Cardiac muscle cell (in vitro differentiated cells and primary cell): ENCODE measurements at regions not wholly inside any gene's neighbourhood (a gene's known extent, or its start where the extent isn't known, plus 50 kb on each side); places are given as distances from the start of the nearest gene placed in this dataset.

Experiments used
- DNase-seq, 2 donors: peaks; one replicate each; pipeline versions ENCODE4 v3.0.0 to v3.0.0-alpha.2; 2010 to 2017; ENCODE audit warnings: low read depth in 1 of 2, low spot score in 1 of 2
- H3K27ac ChIP-seq: fragments of 200-600 bp; sonication (generic); 2 replicates; pipeline ENCODE4 v1.5.1; 2016
- H3K27me3 ChIP-seq: fragments of 200-600 bp; sonication (generic); 2 replicates; pipeline ENCODE4 v1.6.0; 2016; ENCODE audit warnings: control low read depth
- H3K36me3 ChIP-seq: fragments of 200-600 bp; sonication (generic); 2 replicates; pipeline ENCODE4 v1.5.1; 2016; ENCODE audit warnings: control low read depth
- H3K4me1 ChIP-seq: fragments of 200-600 bp; sonication (generic); 2 replicates; pipeline ENCODE4 v1.8.1; 2017; ENCODE audit warnings: low read depth, mild to moderate bottlenecking, mixed run types
- H3K4me3 ChIP-seq: fragments of 200-600 bp; sonication (generic); 2 replicates; pipeline ENCODE4 v1.5.1; 2016; ENCODE audit warnings: mild to moderate bottlenecking
- H3K9me3 ChIP-seq: fragments of 200-600 bp; sonication (generic); 2 replicates; pipeline ENCODE4 v1.5.1; 2017; ENCODE audit warnings: low read depth, mild to moderate bottlenecking, control low read depth
- TF ChIP-seq, protein P1 (sequence below): IDR thresholded peaks from 2 replicates; pipeline ENCODE4 v1.5.1; 2012; ENCODE audit warnings: low read depth, mild to moderate bottlenecking, low read length

DNA sequence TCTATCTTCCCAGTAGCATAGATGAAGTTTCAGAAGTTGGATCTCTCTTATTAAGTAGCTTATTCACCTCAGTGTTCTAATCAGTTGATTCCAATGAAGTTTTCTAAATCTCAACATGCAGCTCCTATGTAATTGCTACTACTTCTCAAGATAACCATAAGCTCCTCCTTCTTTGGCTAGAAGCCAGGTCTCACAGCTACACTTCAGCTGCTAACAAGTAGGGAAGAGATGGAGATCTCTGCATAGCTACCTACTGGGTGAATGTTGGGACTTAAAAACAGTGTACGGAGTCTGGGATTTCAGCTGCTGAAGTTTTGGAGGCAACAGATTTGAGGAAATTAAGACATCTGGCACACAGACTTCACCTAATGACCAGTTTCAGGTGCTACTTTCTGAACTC, 661.0 kb downstream of the SLITRK1 start:
- no peaks in the 10 kb centered on the region for H3K36me3 ChIP-seq
- TF ChIP-seq, protein P1, sequence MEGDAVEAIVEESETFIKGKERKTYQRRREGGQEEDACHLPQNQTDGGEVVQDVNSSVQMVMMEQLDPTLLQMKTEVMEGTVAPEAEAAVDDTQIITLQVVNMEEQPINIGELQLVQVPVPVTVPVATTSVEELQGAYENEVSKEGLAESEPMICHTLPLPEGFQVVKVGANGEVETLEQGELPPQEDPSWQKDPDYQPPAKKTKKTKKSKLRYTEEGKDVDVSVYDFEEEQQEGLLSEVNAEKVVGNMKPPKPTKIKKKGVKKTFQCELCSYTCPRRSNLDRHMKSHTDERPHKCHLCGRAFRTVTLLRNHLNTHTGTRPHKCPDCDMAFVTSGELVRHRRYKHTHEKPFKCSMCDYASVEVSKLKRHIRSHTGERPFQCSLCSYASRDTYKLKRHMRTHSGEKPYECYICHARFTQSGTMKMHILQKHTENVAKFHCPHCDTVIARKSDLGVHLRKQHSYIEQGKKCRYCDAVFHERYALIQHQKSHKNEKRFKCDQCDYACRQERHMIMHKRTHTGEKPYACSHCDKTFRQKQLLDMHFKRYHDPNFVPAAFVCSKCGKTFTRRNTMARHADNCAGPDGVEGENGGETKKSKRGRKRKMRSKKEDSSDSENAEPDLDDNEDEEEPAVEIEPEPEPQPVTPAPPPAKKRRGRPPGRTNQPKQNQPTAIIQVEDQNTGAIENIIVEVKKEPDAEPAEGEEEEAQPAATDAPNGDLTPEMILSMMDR: no peak
- H3K27ac ChIP-seq: no peak overlapping the region
- no peaks in the 10 kb centered on the region for H3K9me3 ChIP-seq
- H3K4me1 ChIP-seq: no peaks in the 10 kb centered on the region
- no peaks in the 10 kb centered on the region for H3K27me3 ChIP-seq
- H3K4me3 ChIP-seq: no peak overlapping the region
- peak; percentile 32 to 60 for DNase-seq

DNA sequence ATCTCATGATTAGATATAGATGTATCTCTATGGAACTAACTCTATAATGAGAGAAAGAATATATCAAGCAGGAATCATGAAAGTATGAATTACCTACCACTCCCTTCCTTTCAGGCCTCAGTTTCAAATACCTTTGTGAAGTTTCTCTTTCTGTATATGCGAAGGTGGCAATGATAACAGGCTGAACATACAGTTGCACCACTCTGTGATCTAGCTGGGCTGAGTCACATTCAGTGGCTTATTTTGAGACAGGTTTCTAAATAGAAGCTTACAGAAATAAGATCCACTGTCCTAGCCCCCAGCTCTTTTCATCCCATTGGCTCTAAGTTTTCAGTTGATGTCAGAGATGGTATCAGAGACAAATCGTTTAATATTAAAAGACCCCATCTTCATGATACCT, 662.0 kb downstream of the SLITRK1 start:
- no peaks in the 10 kb centered on the region for H3K4me1 ChIP-seq
- no peak for DNase-seq
- no peaks in the 10 kb centered on the region for H3K9me3 ChIP-seq
- H3K27ac ChIP-seq: no peak overlapping the region
- TF ChIP-seq, protein P1: no peak
- no peak overlapping the region for H3K4me3 ChIP-seq
- no peaks in the 10 kb centered on the region for H3K27me3 ChIP-seq
- no peaks in the 10 kb centered on the region for H3K36me3 ChIP-seq

DNA sequence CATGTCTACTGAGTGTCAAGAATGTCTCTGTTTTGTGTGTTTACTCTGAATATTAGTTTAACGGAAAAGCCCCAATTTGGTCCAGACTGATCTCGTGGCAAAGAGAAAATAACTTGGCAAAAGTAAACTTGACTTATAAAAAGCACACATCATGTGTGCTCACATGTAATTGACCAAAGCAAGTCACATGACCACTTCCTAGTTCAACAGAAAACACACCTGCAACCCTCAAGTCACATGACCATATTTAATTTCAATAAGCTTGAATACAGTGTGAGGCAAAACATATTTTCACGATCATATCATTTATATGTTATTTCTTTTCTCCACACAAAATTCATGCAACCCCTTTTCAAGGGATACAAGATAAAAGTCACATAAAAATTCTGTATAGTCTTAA, 662.4 kb downstream of the SLITRK1 start:
- TF ChIP-seq, protein P1: no peak
- no peak for DNase-seq
- Histone ChIP-seq H3K27ac (no peak overlapping the region), H3K27me3 (no peaks in the 10 kb centered on the region), H3K36me3 (no peaks in the 10 kb centered on the region), H3K4me1 (no peaks in the 10 kb centered on the region), H3K4me3 (no peak overlapping the region), H3K9me3 (no peaks in the 10 kb centered on the region)

DNA sequence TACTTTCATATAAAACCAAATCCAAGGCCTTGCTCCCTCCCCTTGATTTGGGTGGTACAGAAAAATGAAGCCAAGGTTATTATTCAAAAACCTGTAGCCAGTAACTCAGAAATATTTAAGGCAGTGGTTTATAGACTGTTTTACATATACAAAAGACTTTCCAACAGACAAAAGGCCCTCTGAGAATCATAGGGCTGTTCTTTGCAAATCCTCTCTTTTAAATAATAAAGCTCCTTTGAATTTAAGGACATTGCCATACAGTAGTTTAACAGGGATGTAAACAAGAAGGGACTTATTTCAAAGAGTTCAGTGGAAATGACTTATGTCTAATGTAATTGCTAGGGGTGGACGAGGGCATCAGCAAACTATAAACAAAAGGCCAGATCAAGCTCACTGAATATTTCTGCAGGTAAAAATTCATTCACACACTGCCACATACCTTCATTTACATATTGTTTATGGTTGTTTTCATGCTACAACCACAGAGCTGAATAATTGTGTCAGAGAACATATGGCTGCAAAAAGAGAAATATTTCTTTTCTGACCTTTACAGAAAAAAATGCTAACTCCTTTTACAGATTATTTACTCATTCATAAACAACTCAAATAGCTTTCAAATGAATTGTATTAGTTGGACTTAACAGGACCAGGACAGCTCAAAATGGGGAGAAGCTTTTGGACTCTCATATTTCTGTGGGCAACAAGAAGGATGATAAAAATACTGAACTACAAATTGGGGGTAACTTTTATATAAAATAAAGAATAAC, 665.6 kb downstream of the SLITRK1 start:
- TF ChIP-seq, protein P1: no peak
- Histone ChIP-seq H3K4me3 (no peak overlapping the region), H3K4me1 (no peaks in the 10 kb centered on the region), H3K27me3 (no peaks in the 10 kb centered on the region), H3K27ac (no peak overlapping the region), H3K9me3 (no peaks in the 10 kb centered on the region), H3K36me3 (no peaks in the 10 kb centered on the region)
- no peak for DNase-seq

DNA sequence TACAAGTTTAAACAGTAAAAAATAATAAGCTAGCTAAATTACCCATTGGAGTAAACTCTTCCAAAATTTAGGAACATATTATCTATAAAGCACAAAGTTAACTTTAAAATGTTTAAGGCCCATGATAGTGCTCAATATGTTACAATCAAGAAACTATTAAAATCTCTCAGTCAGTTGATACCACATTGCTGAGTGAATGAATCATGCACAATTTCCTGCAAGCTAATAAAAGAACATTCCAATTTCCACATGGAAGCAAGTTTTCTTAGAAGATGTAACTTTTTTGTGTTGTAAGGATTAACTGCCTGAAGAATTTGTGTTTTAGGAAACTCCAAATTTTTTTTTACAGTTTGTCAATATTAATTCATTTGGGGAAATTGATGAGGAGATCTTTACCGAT, 666.6 kb downstream of the SLITRK1 start:
- no peaks in the 10 kb centered on the region for H3K36me3 ChIP-seq
- no peak overlapping the region for H3K4me3 ChIP-seq
- TF ChIP-seq, protein P1: no peak
- no peaks in the 10 kb centered on the region for H3K4me1 ChIP-seq
- no peaks in the 10 kb centered on the region for H3K9me3 ChIP-seq
- peak in 1 of 2 donors; percentile 81 for DNase-seq
- no peaks in the 10 kb centered on the region for H3K27me3 ChIP-seq
- H3K27ac ChIP-seq: no peak overlapping the region

DNA sequence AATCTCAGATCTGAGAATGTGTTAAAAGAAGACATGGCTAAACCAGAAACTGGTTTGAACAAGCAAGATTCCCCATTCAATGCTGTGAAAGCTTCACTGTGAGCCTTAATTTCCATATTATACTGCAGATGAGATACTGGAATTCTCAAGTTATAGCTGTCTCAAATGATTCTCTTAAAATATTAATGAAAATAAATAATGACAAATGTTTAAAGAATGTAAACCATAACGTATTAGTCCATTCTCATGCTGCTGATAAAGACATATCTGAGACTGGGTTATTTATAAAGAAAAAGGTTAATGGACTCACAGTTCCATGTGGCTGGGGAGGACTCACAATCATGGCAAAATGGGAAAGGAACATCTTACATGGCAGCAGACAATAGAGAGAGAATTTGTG, 667.8 kb downstream of the SLITRK1 start:
- H3K4me1 ChIP-seq: no peaks in the 10 kb centered on the region
- no peaks in the 10 kb centered on the region for H3K27me3 ChIP-seq
- H3K4me3 ChIP-seq: no peak overlapping the region
- TF ChIP-seq, protein P1: no peak
- no peaks in the 10 kb centered on the region for H3K36me3 ChIP-seq
- no peaks in the 10 kb centered on the region for H3K9me3 ChIP-seq
- DNase-seq: no peak
- H3K27ac ChIP-seq: no peak overlapping the region
